ENCODE measurements at regions not wholly inside any gene's neighbourhood (a gene's known extent, or its start where the extent isn't known, plus 50 kb on each side); places are given as distances from the start of the nearest gene placed in this dataset.

- TF ChIP-seq, protein P1, sequence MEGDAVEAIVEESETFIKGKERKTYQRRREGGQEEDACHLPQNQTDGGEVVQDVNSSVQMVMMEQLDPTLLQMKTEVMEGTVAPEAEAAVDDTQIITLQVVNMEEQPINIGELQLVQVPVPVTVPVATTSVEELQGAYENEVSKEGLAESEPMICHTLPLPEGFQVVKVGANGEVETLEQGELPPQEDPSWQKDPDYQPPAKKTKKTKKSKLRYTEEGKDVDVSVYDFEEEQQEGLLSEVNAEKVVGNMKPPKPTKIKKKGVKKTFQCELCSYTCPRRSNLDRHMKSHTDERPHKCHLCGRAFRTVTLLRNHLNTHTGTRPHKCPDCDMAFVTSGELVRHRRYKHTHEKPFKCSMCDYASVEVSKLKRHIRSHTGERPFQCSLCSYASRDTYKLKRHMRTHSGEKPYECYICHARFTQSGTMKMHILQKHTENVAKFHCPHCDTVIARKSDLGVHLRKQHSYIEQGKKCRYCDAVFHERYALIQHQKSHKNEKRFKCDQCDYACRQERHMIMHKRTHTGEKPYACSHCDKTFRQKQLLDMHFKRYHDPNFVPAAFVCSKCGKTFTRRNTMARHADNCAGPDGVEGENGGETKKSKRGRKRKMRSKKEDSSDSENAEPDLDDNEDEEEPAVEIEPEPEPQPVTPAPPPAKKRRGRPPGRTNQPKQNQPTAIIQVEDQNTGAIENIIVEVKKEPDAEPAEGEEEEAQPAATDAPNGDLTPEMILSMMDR (IDR thresholded peaks at IDR 0.05): no peak
- no peak for TF ChIP-seq POLR2A (IDR thresholded peaks at IDR 0.05; ENCODE audit: low read depth)
- TF ChIP-seq EP300 (IDR thresholded peaks at IDR 0.05): no peak
- no peak for TF ChIP-seq POLR2AphosphoS5 (IDR thresholded peaks at IDR 0.05)
Observed at GRCh38 chr3:13163848-13164382, 90.7 kb upstream of the IQSEC1 start.
